Ishikawa (cell line): ENCODE measurements at regions not wholly inside any gene's neighbourhood (a gene's known extent, or its start where the extent isn't known, plus 50 kb on each side); places are given as distances from the start of the nearest gene placed in this dataset.

Experiments used
- EGR1 ChIP-seq: IDR thresholded peaks from 2 replicates; pipeline ENCODE4 v1.6.1; 2012
- MAX ChIP-seq: IDR thresholded peaks from 2 replicates; pipeline ENCODE4 v1.6.1; 2012
- NFIC ChIP-seq: IDR thresholded peaks from 2 replicates; pipeline ENCODE4 v1.6.1; 2012
- YY1 ChIP-seq: IDR thresholded peaks from 2 replicates; pipeline ENCODE4 v1.6.1; 2012; ENCODE audit warnings: low read depth
- TF ChIP-seq, protein P1 (sequence below): IDR thresholded peaks from 2 replicates; pipeline ENCODE4 v1.6.1; 2012; ENCODE audit warnings: low read depth, mild to moderate bottlenecking

- TF ChIP-seq YY1: no peak
- TF ChIP-seq, protein P1, sequence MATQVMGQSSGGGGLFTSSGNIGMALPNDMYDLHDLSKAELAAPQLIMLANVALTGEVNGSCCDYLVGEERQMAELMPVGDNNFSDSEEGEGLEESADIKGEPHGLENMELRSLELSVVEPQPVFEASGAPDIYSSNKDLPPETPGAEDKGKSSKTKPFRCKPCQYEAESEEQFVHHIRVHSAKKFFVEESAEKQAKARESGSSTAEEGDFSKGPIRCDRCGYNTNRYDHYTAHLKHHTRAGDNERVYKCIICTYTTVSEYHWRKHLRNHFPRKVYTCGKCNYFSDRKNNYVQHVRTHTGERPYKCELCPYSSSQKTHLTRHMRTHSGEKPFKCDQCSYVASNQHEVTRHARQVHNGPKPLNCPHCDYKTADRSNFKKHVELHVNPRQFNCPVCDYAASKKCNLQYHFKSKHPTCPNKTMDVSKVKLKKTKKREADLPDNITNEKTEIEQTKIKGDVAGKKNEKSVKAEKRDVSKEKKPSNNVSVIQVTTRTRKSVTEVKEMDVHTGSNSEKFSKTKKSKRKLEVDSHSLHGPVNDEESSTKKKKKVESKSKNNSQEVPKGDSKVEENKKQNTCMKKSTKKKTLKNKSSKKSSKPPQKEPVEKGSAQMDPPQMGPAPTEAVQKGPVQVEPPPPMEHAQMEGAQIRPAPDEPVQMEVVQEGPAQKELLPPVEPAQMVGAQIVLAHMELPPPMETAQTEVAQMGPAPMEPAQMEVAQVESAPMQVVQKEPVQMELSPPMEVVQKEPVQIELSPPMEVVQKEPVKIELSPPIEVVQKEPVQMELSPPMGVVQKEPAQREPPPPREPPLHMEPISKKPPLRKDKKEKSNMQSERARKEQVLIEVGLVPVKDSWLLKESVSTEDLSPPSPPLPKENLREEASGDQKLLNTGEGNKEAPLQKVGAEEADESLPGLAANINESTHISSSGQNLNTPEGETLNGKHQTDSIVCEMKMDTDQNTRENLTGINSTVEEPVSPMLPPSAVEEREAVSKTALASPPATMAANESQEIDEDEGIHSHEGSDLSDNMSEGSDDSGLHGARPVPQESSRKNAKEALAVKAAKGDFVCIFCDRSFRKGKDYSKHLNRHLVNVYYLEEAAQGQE: no peak
- no peak for TF ChIP-seq EGR1
- TF ChIP-seq MAX: no peak
- no peak for TF ChIP-seq NFIC
Observed at GRCh38 chr14:61178226-61179060, 102.7 kb downstream of the TMEM30B start.
